ENCODE measurements at regions not wholly inside any gene's neighbourhood (a gene's known extent, or its start where the extent isn't known, plus 50 kb on each side); places are given as distances from the start of the nearest gene placed in this dataset.

DNA sequence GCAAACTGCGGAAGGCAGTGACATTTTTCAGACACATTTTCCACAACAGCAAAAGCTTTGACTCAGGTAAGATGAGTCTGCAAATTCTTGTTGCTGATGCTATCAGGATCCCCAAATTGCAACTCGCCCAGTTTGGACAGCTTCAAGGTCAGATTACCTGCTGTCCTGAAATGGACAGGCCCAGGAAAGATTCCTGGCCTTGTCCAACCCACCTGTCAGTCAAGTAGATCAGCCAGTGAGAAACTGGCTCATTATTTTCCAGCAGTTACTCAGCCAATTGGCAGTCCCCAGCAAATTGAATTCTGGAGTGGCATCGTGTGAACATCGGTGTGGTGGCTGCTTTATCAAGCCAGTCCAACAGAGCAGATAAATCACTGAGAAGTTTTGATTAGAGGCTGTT, 84.5 kb upstream of the SNAP25 start:
- no peak overlapping the region for H3K4me3 ChIP-seq (replicated peaks in 1 of 2; ENCODE audit: low read depth in 2 of 2, low read length in 2 of 2)
- TF ChIP-seq, protein P1, sequence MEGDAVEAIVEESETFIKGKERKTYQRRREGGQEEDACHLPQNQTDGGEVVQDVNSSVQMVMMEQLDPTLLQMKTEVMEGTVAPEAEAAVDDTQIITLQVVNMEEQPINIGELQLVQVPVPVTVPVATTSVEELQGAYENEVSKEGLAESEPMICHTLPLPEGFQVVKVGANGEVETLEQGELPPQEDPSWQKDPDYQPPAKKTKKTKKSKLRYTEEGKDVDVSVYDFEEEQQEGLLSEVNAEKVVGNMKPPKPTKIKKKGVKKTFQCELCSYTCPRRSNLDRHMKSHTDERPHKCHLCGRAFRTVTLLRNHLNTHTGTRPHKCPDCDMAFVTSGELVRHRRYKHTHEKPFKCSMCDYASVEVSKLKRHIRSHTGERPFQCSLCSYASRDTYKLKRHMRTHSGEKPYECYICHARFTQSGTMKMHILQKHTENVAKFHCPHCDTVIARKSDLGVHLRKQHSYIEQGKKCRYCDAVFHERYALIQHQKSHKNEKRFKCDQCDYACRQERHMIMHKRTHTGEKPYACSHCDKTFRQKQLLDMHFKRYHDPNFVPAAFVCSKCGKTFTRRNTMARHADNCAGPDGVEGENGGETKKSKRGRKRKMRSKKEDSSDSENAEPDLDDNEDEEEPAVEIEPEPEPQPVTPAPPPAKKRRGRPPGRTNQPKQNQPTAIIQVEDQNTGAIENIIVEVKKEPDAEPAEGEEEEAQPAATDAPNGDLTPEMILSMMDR (IDR thresholded peaks at IDR 0.05; ENCODE audit: low read depth, low read length): no peak
- no peak for DNase-seq (ENCODE audit: low read depth in 2 of 2)

DNA sequence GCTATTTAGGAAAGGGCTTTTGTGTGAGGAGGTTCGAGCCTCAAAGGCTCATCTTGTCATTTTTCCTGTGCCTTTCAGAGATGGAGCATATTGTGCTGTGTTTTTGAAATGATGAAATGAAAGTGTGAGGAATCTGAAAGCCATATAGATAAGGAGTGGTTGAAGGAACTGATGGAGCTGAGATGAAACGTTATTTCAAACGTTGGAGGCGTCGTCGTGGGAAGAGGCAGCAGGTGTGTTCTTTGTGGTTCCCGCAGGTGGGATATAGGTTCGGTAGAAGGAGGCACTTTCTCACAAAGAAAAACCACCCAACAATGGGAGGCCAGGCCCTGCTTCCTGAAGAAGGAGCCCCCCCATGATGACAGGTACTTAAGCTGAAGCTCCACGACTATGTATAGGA, 83.2 kb upstream of the SNAP25 start:
- TF ChIP-seq, protein P1 (IDR thresholded peaks at IDR 0.05; ENCODE audit: low read depth, low read length): no peak
- no peak for DNase-seq (ENCODE audit: low read depth in 2 of 2)
- no peak overlapping the region for H3K4me3 ChIP-seq (replicated peaks in 1 of 2; ENCODE audit: low read depth in 2 of 2, low read length in 2 of 2)

DNA sequence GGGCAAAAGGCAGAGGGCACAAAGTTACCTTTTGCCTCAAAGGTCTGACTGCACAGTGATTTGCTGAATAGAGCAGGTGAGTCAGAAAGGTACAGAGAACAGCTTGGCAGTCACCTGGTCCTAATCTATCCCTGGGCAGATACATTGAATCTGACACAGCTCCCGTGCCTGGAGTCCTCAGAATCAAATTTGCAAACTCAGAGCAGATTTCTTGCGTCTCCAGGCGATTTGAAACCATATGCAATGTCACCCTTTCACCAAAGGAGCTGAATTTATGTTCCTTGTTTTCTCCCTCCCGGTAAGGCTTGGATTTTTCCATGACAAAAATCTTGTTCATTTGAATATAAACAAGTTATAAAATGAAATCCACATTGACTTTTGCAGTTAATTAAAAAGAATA, 81.6 kb upstream of the SNAP25 start:
- no peak overlapping the region for H3K4me3 ChIP-seq (replicated peaks in 1 of 2; ENCODE audit: low read depth in 2 of 2, low read length in 2 of 2)
- TF ChIP-seq, protein P1 (IDR thresholded peaks at IDR 0.05; ENCODE audit: low read depth, low read length): no peak
- DNase-seq (ENCODE audit: low read depth in 2 of 2): no peak

DNA sequence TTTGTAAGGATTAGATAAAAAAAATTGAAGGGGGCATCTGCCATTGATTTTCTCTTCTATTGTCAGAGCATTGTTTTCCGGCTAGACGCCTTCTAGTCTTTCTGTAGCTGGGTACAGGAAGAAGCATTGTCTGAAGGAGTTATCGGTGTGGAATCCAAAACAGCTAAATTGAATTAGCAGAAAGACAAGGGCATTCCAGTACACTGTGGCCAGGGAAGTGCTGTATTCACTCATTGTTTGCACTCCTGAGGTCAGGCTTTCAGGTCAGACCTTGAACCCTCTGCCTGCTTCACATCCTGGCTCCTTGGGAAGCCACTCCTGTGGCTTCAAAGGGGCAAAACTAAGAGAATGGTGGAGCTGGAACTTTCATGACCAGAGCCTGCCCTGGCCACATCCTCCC, 81.1 kb upstream of the SNAP25 start:
- no peak overlapping the region for H3K4me3 ChIP-seq (replicated peaks in 1 of 2; ENCODE audit: low read depth in 2 of 2, low read length in 2 of 2)
- TF ChIP-seq, protein P1 (IDR thresholded peaks at IDR 0.05; ENCODE audit: low read depth, low read length): no peak
- no peak for DNase-seq (ENCODE audit: low read depth in 2 of 2)

DNA sequence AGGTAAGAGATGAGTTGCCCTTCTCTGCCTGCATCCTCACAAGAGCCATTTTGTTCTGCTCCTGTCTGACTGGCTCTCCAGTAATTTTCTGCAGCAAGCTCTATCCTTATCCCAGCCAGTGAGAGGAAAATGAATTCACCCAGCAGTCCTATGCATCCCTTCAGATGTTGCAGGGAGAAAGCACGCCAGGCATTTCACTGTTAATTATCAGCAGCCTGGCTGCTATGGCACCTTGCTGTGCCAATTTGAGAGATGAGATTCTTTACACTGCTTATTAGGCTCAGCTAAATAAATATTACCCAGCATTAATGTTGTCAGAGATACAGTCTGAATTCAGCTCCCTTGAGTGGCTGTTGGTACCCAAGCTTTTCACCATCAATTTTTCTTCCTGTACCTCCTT, 61.1 kb upstream of the SNAP25 start:
- no peak for DNase-seq (ENCODE audit: low read depth in 2 of 2)
- no peak overlapping the region for H3K4me3 ChIP-seq (replicated peaks in 1 of 2; ENCODE audit: low read depth in 2 of 2, low read length in 2 of 2)
- TF ChIP-seq, protein P1 (IDR thresholded peaks at IDR 0.05; ENCODE audit: low read depth, low read length): no peak

DNA sequence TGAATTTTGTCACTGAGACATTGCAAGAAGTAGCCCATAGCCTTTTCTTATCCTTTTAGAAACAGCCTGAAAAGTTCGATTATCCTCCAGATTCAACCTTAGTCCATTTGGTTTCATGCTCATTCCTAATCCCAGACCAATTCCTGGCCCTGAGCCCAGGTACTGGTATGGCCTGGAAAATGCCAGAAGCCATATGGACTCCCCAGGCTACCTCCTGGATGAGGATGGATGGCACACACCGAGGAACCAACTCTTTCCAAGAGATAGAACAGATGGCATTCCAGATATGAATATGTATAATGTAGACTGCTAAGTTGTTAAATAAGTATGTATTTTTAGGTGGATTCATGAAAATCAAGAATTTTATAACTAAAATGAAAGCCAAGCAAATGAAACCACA, 51.6 kb upstream of the SNAP25 start:
- TF ChIP-seq, protein P1 (IDR thresholded peaks at IDR 0.05; ENCODE audit: low read depth, low read length): no peak
- DNase-seq (ENCODE audit: low read depth in 2 of 2): no peak
- H3K4me3 ChIP-seq (replicated peaks in 1 of 2; ENCODE audit: low read depth in 2 of 2, low read length in 2 of 2): no peak overlapping the region

DNA sequence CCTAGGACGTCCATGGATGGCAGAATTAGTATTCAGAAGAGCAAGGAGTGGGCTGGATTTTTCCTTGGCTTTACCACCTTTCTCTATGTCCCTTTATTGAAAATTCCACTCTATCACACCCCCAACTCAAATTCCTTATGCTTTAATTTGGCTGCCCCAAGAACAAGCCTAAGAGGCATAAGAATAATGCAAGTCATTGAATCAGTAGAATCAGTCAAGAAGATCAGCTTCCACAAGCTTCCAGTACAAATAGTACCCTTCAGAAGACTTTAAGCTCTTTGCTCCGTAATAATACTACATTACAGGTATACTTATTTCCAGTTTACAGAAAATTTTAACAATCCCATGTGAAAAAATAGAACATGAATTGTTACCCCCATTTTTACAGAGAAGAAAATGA, 51.0 kb upstream of the SNAP25 start:
- DNase-seq (ENCODE audit: low read depth in 2 of 2): no peak
- no peak overlapping the region for H3K4me3 ChIP-seq (replicated peaks in 1 of 2; ENCODE audit: low read depth in 2 of 2, low read length in 2 of 2)
- TF ChIP-seq, protein P1 (IDR thresholded peaks at IDR 0.05; ENCODE audit: low read depth, low read length): no peak

All from cardiac fibroblast (primary cell).